WERI-Rb-1 (cell line): ENCODE measurements at regions not wholly inside any gene's neighbourhood (a gene's known extent, or its start where the extent isn't known, plus 50 kb on each side); places are given as distances from the start of the nearest gene placed in this dataset.

Experiments used
- DNase-seq: peaks from one replicate; pipeline ENCODE4 v3.0.0-alpha.2; 2020
- H3K27ac ChIP-seq: fragments of 250-450 bp; sonication (Bioruptor Pico); 2 replicates; pipeline ENCODE4 v1.5.1; 2020; ENCODE audit warnings: mild to moderate bottlenecking, moderate library complexity
- H3K27me3 ChIP-seq: fragments of 250-450 bp; sonication (Bioruptor Pico); 2 replicates; pipeline ENCODE4 v1.5.1; 2021; ENCODE audit warnings: mild to moderate bottlenecking, low read depth, moderate library complexity; ENCODE audit not compliant: insufficient read depth, severe bottlenecking
- H3K36me3 ChIP-seq: fragments of 250-450 bp; sonication (Bioruptor Pico); 2 replicates; pipeline ENCODE4 v1.5.1; 2020; ENCODE audit warnings: mild to moderate bottlenecking, moderate library complexity
- H3K4me3 ChIP-seq: 2 replicates; pipeline ENCODE4 v1.5.1; 2011; ENCODE audit warnings: low read depth, mild to moderate bottlenecking, control low read depth, low read length
- H3K9me3 ChIP-seq: fragments of 250-450 bp; sonication (Bioruptor Pico); 2 replicates; pipeline ENCODE4 v1.5.1; 2021; ENCODE audit warnings: mild to moderate bottlenecking, moderate library complexity; ENCODE audit not compliant: severe bottlenecking
- CTCF ChIP-seq: IDR thresholded peaks from 2 replicates; pipeline ENCODE4 v1.5.1; 2011; ENCODE audit warnings: low read depth, mild to moderate bottlenecking, control low read depth, inconsistent platforms, low read length

- H3K27me3 ChIP-seq: no peaks in the 10 kb centered on the region
- no peak for DNase-seq
- H3K27ac ChIP-seq: no peak overlapping the region
- TF ChIP-seq CTCF: no peak
- no peaks in the 10 kb centered on the region for H3K9me3 ChIP-seq
- H3K4me3 ChIP-seq: no peak overlapping the region
- no peaks in the 10 kb centered on the region for H3K36me3 ChIP-seq
Measured at GRCh38 chr1:73343947-73344346, 854.0 kb downstream of the LRRIQ3 start.

GRCh38 chr1:73333847-73334503 lies 864.0 kb downstream of the LRRIQ3 start:
- Histone ChIP-seq H3K4me3 (no peak overlapping the region), H3K27ac (no peak overlapping the region), H3K36me3 (no peaks in the 10 kb centered on the region), H3K9me3 (no peaks in the 10 kb centered on the region), H3K27me3 (no peaks in the 10 kb centered on the region)
- no peak for TF ChIP-seq CTCF
- DNase-seq: no peak

GRCh38 chr1:73331726-73332125 lies 866.2 kb downstream of the LRRIQ3 start:
- no peak for TF ChIP-seq CTCF
- no peak overlapping the region for H3K4me3 ChIP-seq
- H3K27me3 ChIP-seq: no peaks in the 10 kb centered on the region
- no peak overlapping the region for H3K27ac ChIP-seq
- no peaks in the 10 kb centered on the region for H3K36me3 ChIP-seq
- DNase-seq: no peak
- no peaks in the 10 kb centered on the region for H3K9me3 ChIP-seq

- no peak overlapping the region for H3K27ac ChIP-seq
- H3K27me3 ChIP-seq: no peaks in the 10 kb centered on the region
- TF ChIP-seq CTCF: no peak
- no peak overlapping the region for H3K4me3 ChIP-seq
- DNase-seq: no peak
- no peaks in the 10 kb centered on the region for H3K9me3 ChIP-seq
- no peaks in the 10 kb centered on the region for H3K36me3 ChIP-seq
Measured at GRCh38 chr1:73327998-73328397, 870.0 kb downstream of the LRRIQ3 start.

GRCh38 chr1:73327180-73327793 lies 870.7 kb downstream of the LRRIQ3 start:
- no peaks in the 10 kb centered on the region for H3K27me3 ChIP-seq
- no peak overlapping the region for H3K27ac ChIP-seq
- H3K36me3 ChIP-seq: no peaks in the 10 kb centered on the region
- H3K9me3 ChIP-seq: no peaks in the 10 kb centered on the region
- H3K4me3 ChIP-seq: no peak overlapping the region
- no peak for DNase-seq
- TF ChIP-seq CTCF: no peak

GRCh38 chr1:73326663-73327062 lies 871.3 kb downstream of the LRRIQ3 start:
- Histone ChIP-seq H3K9me3 (no peaks in the 10 kb centered on the region), H3K4me3 (no peak overlapping the region), H3K36me3 (no peaks in the 10 kb centered on the region), H3K27ac (no peak overlapping the region), H3K27me3 (no peaks in the 10 kb centered on the region)
- DNase-seq: no peak
- TF ChIP-seq CTCF: no peak
